ENCODE measurements at regions not wholly inside any gene's neighbourhood (a gene's known extent, or its start where the extent isn't known, plus 50 kb on each side); places are given as distances from the start of the nearest gene placed in this dataset.

- TF ChIP-seq CTCF (IDR thresholded peaks at IDR 0.05) (no peak), POLR2AphosphoS5 (IDR thresholded peaks at IDR 0.05) (no peak)
Observed at GRCh38 chr13:111514610-111515306, 194.3 kb downstream of the TEX29 start.

Measured in esophagus muscularis mucosa (tissue), 3 donors.